Activated T-helper 1 cell treated with Interleukin-2 at 50 U/mL for 16 hours (primary cell): ENCODE measurements at regions not wholly inside any gene's neighbourhood (a gene's known extent, or its start where the extent isn't known, plus 50 kb on each side); places are given as distances from the start of the nearest gene placed in this dataset.
"Not testable (repeated sequence)": the region's sequence is repeated elsewhere in the genome, so short reads cannot be mapped to it uniquely, and the experiment has no call there.

Experiments
- DNase-seq: peaks from one replicate; pipeline ENCODE4 v3.0.0-alpha.2; 2020; ENCODE audit warnings: low read depth

DNA sequence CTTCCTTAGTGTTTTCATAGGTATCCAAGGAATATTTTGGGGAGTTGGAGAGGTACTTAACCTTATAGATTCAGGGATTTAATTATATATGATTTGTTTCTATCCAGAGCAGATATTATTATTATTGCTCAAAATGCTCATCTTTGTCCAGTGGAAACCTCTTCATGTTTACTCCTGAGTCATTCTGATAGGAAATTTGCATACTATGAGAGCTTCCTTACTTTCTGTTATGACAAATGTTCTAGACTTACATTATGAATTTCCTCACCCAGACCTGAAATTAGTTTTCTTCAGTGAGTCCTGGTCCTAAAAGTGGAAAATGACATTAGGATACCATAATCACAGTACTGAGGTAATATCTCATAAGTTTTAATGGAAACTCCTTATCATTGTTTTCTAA, 57.5 kb upstream of the PLPPR5 start:
- DNase-seq, result no peak

DNA sequence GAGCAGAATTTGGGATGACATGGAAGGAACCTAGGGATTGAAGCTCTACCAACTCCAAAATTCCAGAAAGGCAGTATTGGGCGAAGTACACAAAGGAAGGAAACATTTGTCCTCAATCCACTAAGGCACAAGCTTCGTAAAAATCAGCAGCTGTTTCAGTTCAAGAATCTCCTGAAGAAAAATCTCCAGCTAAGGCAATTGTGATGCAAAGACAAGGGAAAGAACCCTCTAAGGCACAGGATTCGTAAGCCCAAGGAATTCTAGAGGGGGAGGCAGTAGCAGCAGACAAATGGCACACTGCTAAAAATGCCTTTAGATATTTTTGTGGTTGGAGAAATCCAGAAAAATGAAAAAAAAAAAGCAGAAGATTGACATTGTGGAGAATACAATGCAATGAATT, 64.5 kb upstream of the PLPPR5 start:
- no peak for DNase-seq

DNA sequence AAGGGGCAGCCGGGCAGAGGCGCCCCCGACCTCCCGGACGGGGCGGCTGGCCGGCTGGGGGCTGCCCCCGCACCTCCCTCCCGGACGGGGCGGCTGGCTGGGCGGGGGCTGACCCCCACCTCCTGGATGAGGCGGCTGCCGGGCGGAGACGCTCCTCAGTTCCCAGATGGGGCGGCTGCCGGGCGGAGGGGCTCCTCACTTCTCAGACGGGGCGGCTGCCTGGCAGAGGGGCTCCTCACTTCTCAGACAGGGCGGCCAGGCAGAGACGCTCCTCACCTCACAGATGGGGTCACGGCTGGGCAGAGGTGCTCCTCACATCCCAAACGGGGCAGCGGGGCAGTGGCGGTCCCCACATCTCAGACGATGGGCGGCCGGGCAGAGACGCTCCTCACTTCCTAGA, 73.9 kb upstream of the PLPPR5 start:
- DNase-seq, result not testable (repeated sequence)

DNA sequence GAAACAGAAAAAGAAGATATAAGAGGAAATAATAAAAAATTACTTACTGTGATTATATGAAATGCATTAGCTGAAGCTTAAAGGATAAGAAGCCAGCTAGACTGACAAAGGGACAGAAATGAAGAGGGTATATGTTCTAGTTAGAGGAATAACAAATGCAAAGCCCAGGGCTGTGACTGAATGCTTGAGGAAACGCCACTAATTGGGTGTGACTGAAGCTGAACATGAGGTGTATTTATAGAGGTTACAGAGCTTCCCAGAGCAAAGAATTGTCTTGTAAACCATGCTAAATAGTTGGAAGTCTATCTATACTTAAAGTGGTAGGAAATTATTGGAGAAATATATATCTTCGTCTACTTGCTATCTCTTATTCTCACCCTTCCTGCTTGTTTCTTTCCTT, 77.7 kb upstream of the PLPPR5 start:
- no peak for DNase-seq

DNA sequence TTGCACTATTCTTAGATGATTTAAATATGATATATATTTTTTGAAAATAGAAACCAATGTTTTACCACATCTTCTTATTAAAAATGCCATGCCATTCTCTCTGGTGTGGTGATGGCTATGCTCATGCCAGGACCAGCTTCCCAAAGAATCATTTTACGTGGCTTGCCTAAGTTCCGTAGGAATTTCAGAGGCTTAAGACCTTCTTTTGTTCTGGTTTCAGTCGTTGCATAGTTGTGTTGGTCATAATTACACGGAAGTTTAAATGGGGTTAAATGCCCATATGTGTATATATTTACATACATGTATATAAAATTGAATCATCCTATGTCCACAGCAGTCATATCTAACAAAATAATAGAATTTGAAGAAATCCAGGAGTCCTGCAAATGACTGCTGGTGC, 78.7 kb upstream of the PLPPR5 start:
- DNase-seq, result no peak

DNA sequence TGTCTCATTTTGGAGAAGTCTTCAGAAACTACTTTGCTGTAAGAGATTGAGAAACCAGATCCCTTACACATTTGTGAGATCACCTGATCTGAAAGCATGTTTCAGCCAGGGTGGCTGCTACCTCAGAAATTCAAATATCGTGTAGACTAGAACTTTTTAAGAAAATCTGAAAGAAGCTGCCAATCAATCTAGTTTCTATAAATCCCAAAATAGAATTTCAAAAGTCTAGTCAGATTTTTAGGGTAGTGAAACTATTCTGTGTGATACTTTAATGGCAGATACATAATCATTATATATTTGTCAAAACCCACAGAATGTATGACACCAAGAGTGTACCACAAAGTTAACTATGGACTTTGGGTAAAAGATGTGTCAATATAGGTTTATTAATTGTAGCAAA, 79.9 kb upstream of the PLPPR5 start:
- DNase-seq, result no peak

DNA sequence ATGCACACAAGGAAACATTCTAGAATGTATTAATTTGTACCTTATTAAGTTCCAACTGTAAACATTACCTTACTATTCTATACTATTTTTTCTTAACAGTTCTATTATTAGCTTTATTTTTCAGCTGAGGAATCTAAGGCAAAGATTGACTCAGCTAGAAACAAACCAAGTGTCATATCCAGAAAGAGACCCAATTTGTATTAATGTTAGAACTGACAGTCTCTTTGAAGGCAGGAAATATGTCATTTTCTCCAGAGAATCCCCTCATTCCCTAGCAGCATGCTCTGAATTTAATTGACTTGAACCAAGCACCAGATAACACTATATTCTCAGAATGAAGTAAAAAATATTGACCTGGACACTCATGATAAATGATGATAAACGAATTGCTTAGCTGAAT, 81.4 kb upstream of the PLPPR5 start:
- no peak for DNase-seq

DNA sequence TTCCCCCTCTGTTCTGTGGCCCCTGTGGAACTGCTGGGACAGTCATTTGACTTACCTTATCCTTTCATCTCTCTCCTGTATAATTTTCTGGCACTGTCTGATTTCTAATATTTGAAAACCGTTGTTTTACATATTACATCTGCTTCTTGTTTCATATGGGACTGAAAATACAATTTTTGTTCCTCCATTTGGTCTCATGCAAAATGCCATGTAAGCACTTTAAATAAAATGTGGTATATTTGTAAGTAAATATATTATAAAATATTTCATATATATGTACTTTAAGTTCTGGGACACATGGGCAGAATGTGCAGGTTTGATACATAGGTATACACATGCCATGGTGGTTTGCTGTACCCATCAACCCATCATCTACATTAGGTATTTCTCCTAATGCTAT, 93.9 kb upstream of the PLPPR5 start:
- DNase-seq, result no peak

DNA sequence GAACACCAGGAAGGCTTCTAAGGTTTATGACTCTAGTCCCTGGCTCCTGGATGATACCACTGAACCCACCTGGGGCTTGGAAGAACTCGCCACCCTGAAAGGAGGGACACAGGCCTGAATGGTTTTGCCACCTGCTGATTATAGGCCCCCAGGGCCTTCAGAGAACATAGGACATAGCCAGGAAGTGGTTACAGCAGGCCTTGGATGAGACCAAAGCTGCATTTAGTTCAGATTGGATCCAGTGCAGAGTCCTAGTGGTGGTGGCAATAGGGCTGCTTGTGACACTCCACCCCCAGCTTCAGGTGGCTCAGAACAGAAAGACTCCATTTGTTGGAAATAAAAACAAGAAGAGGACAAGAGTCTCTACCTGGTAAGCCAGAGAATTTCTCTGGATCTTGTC, 101.6 kb upstream of the PLPPR5 start:
- DNase-seq, result no peak

DNA sequence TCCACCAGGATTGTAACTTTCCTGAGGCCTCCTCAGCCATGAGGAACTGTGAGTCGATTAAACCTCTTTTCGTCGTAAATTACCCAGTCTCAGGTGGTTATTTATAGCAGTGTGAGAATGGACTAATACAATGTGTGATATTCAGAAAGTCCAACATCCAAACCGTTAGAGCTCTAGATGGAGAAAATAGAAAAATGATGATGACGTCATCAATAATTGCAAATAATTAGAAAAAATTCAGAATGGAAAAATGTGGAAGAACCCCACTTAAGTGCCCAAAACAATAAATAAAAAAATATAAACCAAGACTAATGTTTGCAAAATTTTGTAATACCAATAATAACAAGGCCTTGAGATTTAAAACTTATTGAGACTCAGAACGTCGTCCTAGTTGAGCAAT, 103.0 kb upstream of the PLPPR5 start:
- DNase-seq, result no peak

DNA sequence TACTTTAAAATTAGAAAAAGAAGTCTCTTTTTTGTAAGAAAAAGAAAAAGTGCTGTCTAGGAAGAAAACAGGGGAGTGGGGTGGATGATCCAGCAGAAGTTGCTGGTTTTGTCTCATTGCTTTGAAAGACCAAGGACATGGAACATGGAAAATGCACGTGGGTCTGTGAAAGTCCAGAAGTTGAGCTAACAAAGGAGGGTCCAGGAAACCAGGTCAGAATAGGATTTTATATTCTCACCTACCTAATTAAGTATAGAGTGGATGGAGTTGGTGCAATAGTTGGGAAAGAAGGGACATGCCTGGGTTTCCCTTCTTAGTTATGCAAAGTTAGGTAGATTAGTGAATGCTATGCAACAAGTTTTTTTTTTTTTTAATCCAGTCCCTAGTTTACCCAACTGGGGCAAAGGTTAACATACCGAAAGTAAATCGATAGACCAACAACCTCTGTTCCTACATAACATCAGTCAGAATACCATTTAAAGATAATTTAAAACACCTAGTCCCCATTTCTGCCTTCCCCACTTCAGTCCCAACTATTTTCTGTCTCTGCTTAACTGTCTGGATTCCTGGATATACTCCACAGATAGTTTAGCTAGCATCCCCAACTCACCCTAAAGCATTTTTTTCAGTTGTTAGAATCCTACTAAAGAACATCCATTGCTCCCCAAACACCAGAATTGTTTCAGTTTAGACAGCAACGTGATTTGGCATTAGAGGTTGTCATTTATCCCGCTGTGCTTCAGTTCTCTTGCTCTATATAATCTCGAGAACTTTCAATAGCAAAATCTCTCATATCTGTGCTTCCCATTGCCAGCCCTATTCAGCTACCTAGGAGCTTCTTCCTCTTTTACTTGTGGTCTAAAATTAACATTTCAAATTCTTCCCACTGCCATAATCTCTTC, 105.7 kb upstream of the PLPPR5 start:
- DNase-seq, result no peak

DNA sequence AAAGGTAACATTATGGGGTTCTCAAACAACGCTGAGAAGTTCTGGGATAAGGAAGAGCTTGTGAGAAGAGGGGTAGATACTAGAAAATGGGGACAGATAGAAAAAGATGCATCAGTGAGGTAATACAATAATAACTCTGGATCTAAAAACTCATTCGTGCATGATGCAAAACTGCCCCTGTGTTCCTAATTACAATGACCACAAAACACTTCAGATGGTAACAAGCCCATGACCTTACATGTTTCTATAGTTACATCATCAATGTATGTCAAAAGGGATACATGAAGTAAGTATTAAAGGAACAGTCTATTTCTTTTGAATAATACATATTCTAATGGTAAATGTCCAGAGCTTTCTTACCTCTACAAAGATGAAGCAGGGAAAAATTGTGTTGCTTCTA, 110.6 kb upstream of the PLPPR5 start:
- DNase-seq, result no peak

DNA sequence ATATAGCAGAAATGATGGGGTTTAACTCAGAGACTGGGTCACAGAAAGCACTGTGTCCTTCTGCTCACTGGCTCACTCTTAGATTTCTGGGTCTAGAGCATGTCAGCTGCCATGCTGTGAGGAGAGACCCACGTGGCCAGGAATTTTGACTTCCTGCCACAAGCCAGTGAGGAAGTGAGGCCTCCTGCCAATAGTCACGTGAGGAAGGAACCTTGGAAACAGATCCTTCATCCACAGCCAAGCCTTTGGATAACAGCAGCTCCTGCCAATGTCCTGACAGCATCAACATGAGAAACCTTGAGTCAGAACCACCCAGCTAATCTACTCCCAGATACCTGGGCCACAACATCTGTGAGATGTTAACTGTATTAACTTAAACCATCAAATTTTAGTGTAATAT, 114.5 kb upstream of the PLPPR5 start:
- DNase-seq, result no peak

DNA sequence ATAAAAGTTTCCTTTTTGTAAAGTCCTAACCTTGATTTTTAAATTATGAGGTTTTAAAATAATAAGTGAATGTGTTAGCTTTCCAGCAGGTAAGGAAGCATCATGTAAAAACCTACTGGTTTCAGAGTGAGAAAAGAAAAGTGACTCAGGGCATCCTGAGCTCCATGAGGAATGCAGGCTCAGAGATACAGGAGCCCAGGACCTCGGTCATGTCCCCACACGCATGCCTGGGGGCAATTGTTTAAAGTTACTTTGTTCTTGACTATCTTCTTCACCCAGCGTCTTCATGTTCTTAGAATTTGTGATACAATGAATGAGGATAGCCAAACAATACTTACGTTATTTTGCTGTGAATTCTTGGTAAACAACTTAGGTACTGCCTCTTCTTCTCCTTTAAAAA, 117.4 kb upstream of the PLPPR5 start:
- DNase-seq, result no peak

DNA sequence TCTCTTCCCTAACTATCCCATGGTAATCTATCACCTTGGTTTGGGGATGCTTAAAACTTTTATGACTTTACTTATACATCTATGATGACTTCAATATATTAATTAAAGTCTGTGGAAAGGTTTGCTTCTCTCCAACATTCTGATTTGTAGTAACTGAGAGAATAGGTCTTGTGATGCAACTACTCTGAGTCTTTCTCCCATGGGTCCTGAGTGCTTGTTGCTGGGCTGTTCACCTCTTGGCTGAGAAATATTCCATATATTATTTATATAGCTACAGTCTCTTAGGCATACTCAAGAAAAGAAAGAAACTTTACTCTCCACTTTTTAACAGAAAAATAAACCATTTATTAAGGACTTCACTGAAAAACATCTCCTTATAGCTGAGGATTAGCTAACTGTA, 119.3 kb upstream of the PLPPR5 start:
- DNase-seq, result no peak

DNA sequence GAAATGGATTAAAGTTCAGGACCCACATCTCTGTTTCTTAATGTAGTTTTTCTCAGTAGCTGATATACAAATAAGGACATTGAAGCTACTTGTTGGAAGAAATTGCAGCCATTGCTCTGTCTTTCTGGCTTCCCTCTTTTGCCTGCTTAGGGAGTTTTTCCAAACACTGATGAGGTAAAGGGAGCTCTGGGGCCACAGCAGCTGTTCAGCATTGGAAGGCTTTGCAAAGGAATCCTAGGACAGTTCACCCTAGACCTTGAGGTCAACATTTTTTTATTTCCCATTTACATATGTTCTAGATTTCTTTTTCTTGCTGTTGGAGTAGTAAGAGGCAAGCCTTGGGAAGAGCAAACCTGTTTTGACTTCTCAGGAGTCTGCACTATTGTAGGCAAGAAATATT, 126.9 kb upstream of the PLPPR5 start:
- DNase-seq, result no peak

DNA sequence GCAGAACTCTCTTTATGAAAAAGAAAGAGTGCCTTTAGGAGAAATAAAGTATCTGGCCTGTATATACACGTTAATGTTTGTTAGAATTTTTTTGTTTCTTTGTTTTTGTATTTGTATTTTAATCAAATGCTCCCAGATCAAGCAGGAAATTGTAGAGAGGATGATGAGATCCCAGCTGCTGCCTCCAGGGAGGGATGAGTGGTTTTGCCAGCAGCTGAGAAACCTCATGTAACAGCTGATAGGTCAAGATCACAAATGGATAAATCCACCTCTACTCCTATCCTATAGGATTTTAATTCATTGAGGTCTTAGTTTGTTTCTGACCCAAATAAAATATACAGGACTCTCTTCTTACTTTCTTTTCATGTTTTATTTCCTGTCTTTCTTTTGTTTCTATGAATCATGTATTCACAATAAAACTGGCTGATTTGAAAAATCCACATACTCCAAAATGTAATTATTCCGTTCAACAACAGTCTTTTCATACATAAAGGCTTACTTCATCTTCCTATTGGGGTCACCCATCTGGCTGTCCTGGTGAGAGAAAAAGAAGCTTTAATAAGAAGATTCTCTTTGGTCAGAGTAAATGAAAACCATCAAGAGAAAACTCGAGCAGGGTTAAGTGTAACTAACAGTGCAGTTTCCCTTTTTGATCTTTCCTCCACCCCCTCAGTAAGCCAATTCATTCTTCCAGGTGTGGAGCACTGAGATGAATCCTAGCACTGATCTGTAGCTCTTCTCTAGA, 129.3 kb upstream of the PLPPR5 start:
- DNase-seq, result no peak

DNA sequence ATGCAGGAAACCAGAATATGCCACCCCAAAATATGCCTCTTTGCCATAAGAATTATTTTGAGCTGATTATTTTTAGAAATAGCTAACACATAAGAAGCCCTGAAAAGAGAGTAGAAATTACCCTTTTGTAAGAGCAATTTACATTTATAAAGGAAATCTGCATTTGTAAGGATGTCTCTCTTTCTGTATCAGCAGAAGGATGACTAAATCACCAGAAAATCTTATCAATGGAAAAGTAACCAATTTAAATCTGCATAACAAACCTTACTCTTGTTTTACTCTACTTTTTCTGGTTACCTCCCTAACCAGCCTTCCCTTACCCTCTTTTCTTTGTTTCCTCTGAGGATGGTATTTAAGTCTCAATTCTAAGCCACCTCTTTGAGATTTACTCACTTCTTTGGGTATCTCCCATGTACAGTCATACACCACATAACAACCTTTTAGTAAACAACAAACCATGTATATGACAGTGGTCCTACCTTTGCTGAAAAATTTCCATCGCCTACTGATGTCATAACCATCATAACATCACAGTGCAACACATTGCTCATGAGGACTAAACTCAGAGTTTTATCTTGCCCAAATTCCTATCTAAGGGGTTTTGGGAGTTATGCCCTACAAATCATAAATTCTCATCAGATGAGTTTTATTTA, 126.6 kb upstream of the PLPPR4 start:
- DNase-seq, result no peak

DNA sequence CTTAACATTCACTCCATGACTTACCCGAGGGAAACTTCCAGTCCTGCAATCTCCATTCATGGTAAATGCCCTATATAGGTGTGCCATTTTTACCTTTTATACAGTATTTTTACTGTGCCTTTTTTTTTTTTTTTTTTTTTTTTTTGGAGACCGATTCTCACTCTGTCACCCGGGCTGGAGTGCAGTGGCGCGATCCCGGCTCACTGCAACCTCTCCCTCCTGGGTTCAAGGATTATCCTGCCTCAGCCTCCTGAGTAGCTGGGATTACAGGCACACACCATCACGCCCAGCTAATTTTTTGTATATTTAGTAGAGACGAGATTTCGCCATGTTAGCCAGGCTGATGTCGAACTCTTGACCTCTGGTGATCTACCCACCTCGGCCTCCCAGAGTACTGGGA, 124.4 kb upstream of the PLPPR4 start:
- DNase-seq, result no peak

DNA sequence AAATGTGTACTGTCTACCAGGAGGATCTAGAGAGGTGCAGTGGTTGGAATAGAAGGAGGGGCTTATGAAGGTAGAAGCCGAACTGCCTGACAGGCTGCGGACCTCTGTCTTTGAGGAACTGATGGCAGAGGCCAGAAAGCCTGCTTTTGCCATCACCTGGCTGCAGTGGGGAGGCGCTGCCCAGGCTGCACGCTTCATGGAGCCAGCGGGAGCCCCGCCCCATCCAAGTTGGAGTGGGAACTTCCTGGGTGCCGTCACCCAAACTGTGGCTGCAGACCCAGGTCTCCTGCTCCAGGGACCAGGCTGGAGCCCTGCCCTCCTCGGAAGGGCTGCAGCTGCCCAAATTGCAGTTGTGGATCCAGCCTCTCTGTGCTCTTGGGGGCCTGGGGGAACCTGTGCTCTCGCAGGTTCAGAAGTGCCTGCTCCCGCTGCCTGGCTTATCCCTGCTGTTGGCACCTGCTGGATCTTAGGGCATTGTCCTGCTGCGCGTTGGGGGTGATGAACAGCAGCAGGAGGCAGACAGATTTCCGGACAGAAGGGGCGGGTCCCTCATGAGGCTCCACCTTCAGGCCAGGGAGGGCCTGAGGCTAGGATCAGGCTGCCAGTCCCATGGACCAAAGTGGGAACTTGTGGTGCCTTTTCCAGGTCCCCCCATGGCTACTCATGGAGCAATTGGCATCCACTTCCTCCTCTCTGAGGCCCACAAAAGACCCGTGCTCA, 118.0 kb upstream of the PLPPR4 start:
- DNase-seq, result no peak

DNA sequence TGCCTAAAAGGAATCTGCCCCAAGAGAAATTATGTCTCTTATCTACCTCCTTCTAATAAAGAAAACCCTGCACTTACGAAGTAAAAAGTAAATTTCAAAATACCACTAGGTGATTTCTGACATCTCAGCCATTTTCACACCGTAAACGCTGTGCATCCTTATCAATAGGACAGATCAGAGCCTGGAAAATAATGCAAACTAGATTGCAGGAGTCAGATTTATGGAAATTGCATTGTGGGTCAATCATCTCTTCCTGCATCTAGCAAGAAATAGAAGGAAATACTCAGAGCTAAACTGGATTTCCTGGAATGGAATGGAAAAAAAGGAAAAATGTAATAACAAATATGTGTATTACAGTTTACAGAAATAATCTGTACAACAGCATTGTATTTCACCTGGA, 114.3 kb upstream of the PLPPR4 start:
- DNase-seq, result no peak

DNA sequence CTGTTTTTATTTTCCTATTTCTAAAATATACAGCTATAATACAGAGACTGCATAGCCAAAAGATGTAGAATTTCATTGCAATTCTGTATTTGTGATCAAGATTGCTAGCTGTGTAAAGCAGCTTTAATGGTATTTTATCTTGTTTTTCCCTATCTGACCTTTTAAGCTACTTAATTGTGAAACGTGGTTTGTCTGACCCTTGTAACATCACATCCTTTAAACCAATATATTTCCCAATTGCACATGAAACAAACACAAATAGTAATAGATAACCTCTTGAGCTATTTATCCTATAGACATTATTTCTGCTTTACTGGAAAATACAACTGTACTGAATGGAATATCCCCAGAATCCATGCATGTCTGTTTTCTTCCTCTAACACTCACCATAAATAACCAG, 112.2 kb upstream of the PLPPR4 start:
- no peak for DNase-seq
